ENCODE measurements at regions not wholly inside any gene's neighbourhood (a gene's known extent, or its start where the extent isn't known, plus 50 kb on each side); places are given as distances from the start of the nearest gene placed in this dataset.

- POLR2A ChIA-PET, result no interaction called here
- Mint-ChIP-seq H3K27me3 (no peaks in the 10 kb centered on the region), H3K27ac (no peak overlapping the region), H3K36me3 (ENCODE audit: low read depth) (no peaks in the 10 kb centered on the region), H3K9me3 (peaks cover 8% of the 10 kb centered on the region), H3K4me3 (no peak overlapping the region), H3K4me1 (no peaks in the 10 kb centered on the region)
- intact Hi-C loops (cut with micrococcal nuclease), result no loop called here
- CTCF ChIA-PET, result no interaction called here
- no peak for TF ChIP-seq CTCF (IDR thresholded peaks at IDR 0.05)
- no peak for DNase-seq
- ATAC-seq (ENCODE audit: low read depth), result no peak
These were observed 196.8 kb upstream of the ZNF717 start for GRCh38 chr3:75982151-75982550.

- no peak for ATAC-seq (ENCODE audit: low read depth)
- POLR2A ChIA-PET, result no interaction called here
- no peak overlapping the region for H3K27ac Mint-ChIP-seq
- intact Hi-C loops (cut with micrococcal nuclease), result no loop called here
- no peaks in the 10 kb centered on the region for H3K36me3 Mint-ChIP-seq (ENCODE audit: low read depth)
- CTCF ChIA-PET, result no interaction called here
- H3K9me3 Mint-ChIP-seq, result peaks cover 11% of the 10 kb centered on the region
- TF ChIP-seq CTCF (IDR thresholded peaks at IDR 0.05), result no peak
- H3K27me3 Mint-ChIP-seq, result no peaks in the 10 kb centered on the region
- no peak overlapping the region for H3K4me3 Mint-ChIP-seq
- no peak for DNase-seq
- H3K4me1 Mint-ChIP-seq, result no peaks in the 10 kb centered on the region
These were observed 197.8 kb upstream of the ZNF717 start for GRCh38 chr3:75983111-75983510.

GRCh38 chr3:75983609-75984290 is 198.4 kb upstream of the ZNF717 start:
- POLR2A ChIA-PET, result no interaction called here
- intact Hi-C loops (cut with micrococcal nuclease), result no loop called here
- H3K4me3 Mint-ChIP-seq, result no peak overlapping the region
- no peak for ATAC-seq (ENCODE audit: low read depth)
- no peak for TF ChIP-seq CTCF (IDR thresholded peaks at IDR 0.05)
- no peaks in the 10 kb centered on the region for H3K27me3 Mint-ChIP-seq
- DNase-seq, result no peak
- CTCF ChIA-PET, result no interaction called here
- no peaks in the 10 kb centered on the region for H3K4me1 Mint-ChIP-seq
- H3K27ac Mint-ChIP-seq, result no peak overlapping the region
- H3K36me3 Mint-ChIP-seq (ENCODE audit: low read depth), result no peaks in the 10 kb centered on the region
- peaks cover 11% of the 10 kb centered on the region for H3K9me3 Mint-ChIP-seq

- Mint-ChIP-seq H3K4me1 (no peaks in the 10 kb centered on the region), H3K9me3 (peaks cover 11% of the 10 kb centered on the region), H3K27me3 (no peaks in the 10 kb centered on the region), H3K4me3 (no peak overlapping the region), H3K36me3 (ENCODE audit: low read depth) (no peaks in the 10 kb centered on the region), H3K27ac (no peak overlapping the region)
- no peak for TF ChIP-seq CTCF (IDR thresholded peaks at IDR 0.05)
- ATAC-seq (ENCODE audit: low read depth) (no peak), DNase-seq (no peak)
- ChIA-PET CTCF (no interaction called here), POLR2A (no interaction called here)
- intact Hi-C loops (cut with micrococcal nuclease), result no loop called here
These were observed 200.1 kb upstream of the ZNF717 start for GRCh38 chr3:75985432-75985831.

GRCh38 chr3:76010252-76010651 is 224.9 kb upstream of the ZNF717 start:
- ATAC-seq (ENCODE audit: low read depth) (no peak), DNase-seq (no peak)
- Mint-ChIP-seq H3K27me3 (no peaks in the 10 kb centered on the region), H3K36me3 (ENCODE audit: low read depth) (no peaks in the 10 kb centered on the region), H3K4me3 (no peak overlapping the region), H3K9me3 (peaks cover 5% of the 10 kb centered on the region), H3K4me1 (no peaks in the 10 kb centered on the region), H3K27ac (no peak overlapping the region)
- CTCF ChIA-PET, result no interaction called here
- POLR2A ChIA-PET, result no interaction called here
- intact Hi-C loops (cut with micrococcal nuclease), result no loop called here
- TF ChIP-seq CTCF (IDR thresholded peaks at IDR 0.05), result no peak
